ENCODE measurements at regions not wholly inside any gene's neighbourhood (a gene's known extent, or its start where the extent isn't known, plus 50 kb on each side); places are given as distances from the start of the nearest gene placed in this dataset.
A peak's percentile ranks its signal among the peaks of the same experiment; 100 is the strongest.

GRCh38 chr4:13903061-13903460 lies 275.5 kb upstream of the BOD1L1 start:
- H3K27ac ChIP-seq (ENCODE audit: insufficient read length, low read depth, low read length): no peak overlapping the region
- H2AFZ ChIP-seq (ENCODE audit: low read length): no peak overlapping the region
- H3K79me2 ChIP-seq (ENCODE audit: insufficient read depth, low read length): no peaks in the 10 kb centered on the region
- H3K27me3 ChIP-seq (ENCODE audit: insufficient read depth, low read length): no peaks in the 10 kb centered on the region
- Mint-ChIP-seq H3K27ac (peak overlapping the region in 1 of 3 experiments; percentile 55; a peak in 1 of 7 replicates), H3K27me3 (ENCODE audit: low read depth) (no peaks in the 10 kb centered on the region), H3K4me3 (no peak overlapping the region), H3K4me1 (peaks cover 13 to 18% of the 10 kb centered on the region in 2 experiments), H3K9me3 (no peaks in the 10 kb centered on the region), H3K36me3 (ENCODE audit: insufficient read depth in 1 of 3, low read depth in 3 of 3) (no peaks in the 10 kb centered on the region)
- no peak overlapping the region for H2BK15ac ChIP-seq (ENCODE audit: low read depth, low read length)
- H4K91ac ChIP-seq (ENCODE audit: insufficient read length, low read depth, low read length): no peak overlapping the region
- H3K9me3 ChIP-seq (ENCODE audit: control insufficient read depth, low read depth, low read length): no peaks in the 10 kb centered on the region
- H4K8ac ChIP-seq (replicated peaks; ENCODE audit: insufficient read length, low read depth, low read length): no peak overlapping the region
- no peak for TF ChIP-seq CTCF (conservative IDR thresholded peaks at IDR 0.05)
- H2AK5ac ChIP-seq (ENCODE audit: insufficient read length, low read length): no peak overlapping the region
- H3T11ph ChIP-seq (ENCODE audit: low read length): no peak overlapping the region
- H3K4me2 ChIP-seq (ENCODE audit: insufficient read depth, insufficient read length, low read length): no peak overlapping the region
- no peak overlapping the region for H2BK12ac ChIP-seq (ENCODE audit: insufficient read length, low read depth, low read length)
- H3K56ac ChIP-seq (ENCODE audit: insufficient read length, low read depth, low read length): no peak overlapping the region
- peaks cover 6% of the 10 kb centered on the region for H3K4me1 ChIP-seq (ENCODE audit: insufficient read depth, low read length)
- H3K18ac ChIP-seq (ENCODE audit: insufficient read length, low read depth, low read length): no peak overlapping the region
- no peak overlapping the region for H4K5ac ChIP-seq (ENCODE audit: insufficient read length, low read depth, low read length)
- H3K23me2 ChIP-seq (ENCODE audit: insufficient read length, low read depth, low read length, poor library complexity, severe bottlenecking): no peaks in the 10 kb centered on the region
- H4K20me1 ChIP-seq (ENCODE audit: control insufficient read depth, insufficient read depth, insufficient read length): no peaks in the 10 kb centered on the region
- H2BK5ac ChIP-seq (ENCODE audit: insufficient read length, low read length): no peak overlapping the region
- H2BK120ac ChIP-seq (ENCODE audit: low read depth, low read length, poor library complexity, severe bottlenecking): no peak overlapping the region
- H3K9ac ChIP-seq (ENCODE audit: extremely low read depth, insufficient read length, low read length): no peak overlapping the region
- H3K79me1 ChIP-seq (ENCODE audit: insufficient read depth, low read depth, low read length, poor library complexity, severe bottlenecking): no peaks in the 10 kb centered on the region
- no peak overlapping the region for H3K4ac ChIP-seq (ENCODE audit: low read depth, low read length)
- H3K14ac ChIP-seq (ENCODE audit: insufficient read depth, low read length): no peak overlapping the region
- WGBS (ENCODE audit: extremely low coverage, insufficient read length, low lambda C conversion rate): no CpG with 5 or more reads among the region's 3 CpGs
- no peak overlapping the region for H3K23ac ChIP-seq (ENCODE audit: insufficient read length, low read depth, low read length)
- H2BK20ac ChIP-seq (ENCODE audit: low read depth, low read length, poor library complexity, severe bottlenecking): no peak overlapping the region
- no peak for DNase-seq

All from H9 (cell line).